HepG2 (cell line): ENCODE measurements at regions not wholly inside any gene's neighbourhood (a gene's known extent, or its start where the extent isn't known, plus 50 kb on each side); places are given as distances from the start of the nearest gene placed in this dataset.

Source experiments
- ATAC-seq: fragments of 200-7000 bp; cut with Tn5 transposase; 3 replicates; pipeline ENCODE4 v1.9.1; 2020; ENCODE audit warnings: mild to moderate bottlenecking, moderate library complexity
- BruUV-seq: library from RNA; stranded (reverse); fragments of 400-500 nt; replicated peaks from 2 replicates; lab custom pipeline; 2021; lab: Mats Ljungman, UMichigan
- CTCF ChIA-PET: fragments of 300-600 bp; formaldehyde crosslinking; extraction: SDS; loops from one replicate; lab custom pipeline; 2021; ENCODE audit warnings: low total read pairs, inconsistent platforms, low intra/inter-chr PET ratio; lab: Yijun Ruan, JAX
- POLR2A ChIA-PET: fragments of 350-600 bp; sonication (Branson Sonifier 250); formaldehyde crosslinking; loops from one replicate; lab custom pipeline; 2020; ENCODE audit warnings: antibody characterized with exemption, inconsistent platforms; lab: Yijun Ruan, JAX
- DNase-seq: peaks from one replicate; pipeline ENCODE4 v3.0.0-alpha.2; 2015; ENCODE audit warnings: low spot score
- FAIRE-seq: peaks from 3 replicates; lab custom pipeline; 2011; peaks lifted over from hg19 to GRCh38; lab: Jason Lieb, UNC
- H2AFZ ChIP-seq: one replicate; pipeline ENCODE4 v1.6.1; 2011; ENCODE audit warnings: low read length, inconsistent platforms
- H3K27ac ChIP-seq: fragments of 300-600 bp; 3 replicates; pipeline ENCODE4 v1.8.0; 2011; ENCODE audit warnings: mixed run types, mild to moderate bottlenecking, mixed read lengths, low read length, inconsistent platforms; ENCODE audit not compliant: insufficient read depth; ENCODE audit errors: extremely low read length
- H3K27me3 ChIP-seq, 2 experiments: fragments of 200-600 bp in 1 of 2; 2 replicates in 1 of 2; 3 replicates in 1 of 2; pipeline versions ENCODE4 v1.6.0 to v1.8.0; 2011; ENCODE audit warnings: low read length in 2 of 2, mild to moderate bottlenecking in 2 of 2, moderate library complexity in 2 of 2, inconsistent platforms in 1 of 2; ENCODE audit not compliant: insufficient read depth in 2 of 2, control insufficient read depth in 1 of 2
- H3K36me3 ChIP-seq, 2 experiments: fragments of 200-600 bp in 1 of 2; replicated peaks in 1 of 2; 2 replicates in 1 of 2; 3 replicates in 1 of 2; pipeline versions ENCODE4 v1.5.1 to v1.8.0; 2011; ENCODE audit warnings: low read length in 2 of 2, inconsistent platforms in 1 of 2; ENCODE audit not compliant: insufficient read depth in 2 of 2, control insufficient read depth in 1 of 2
- H3K4me1 ChIP-seq: 2 replicates; pipeline ENCODE4 v1.5.1; 2012; ENCODE audit warnings: low read length, inconsistent platforms; ENCODE audit not compliant: insufficient read depth
- H3K4me2 ChIP-seq: 2 replicates; pipeline ENCODE4 v1.6.0; 2011; ENCODE audit warnings: low read depth, low read length, inconsistent platforms
- H3K4me3 ChIP-seq, 3 experiments: fragments of 200-600 bp in 1 of 3; sonication (generic), shearing (Covaris generic) in 1 of 3; replicated peaks in 1 of 3; 2 replicates each; pipeline ENCODE4 v1.5.1; 2011 to 2016; ENCODE audit warnings: low read length in 3 of 3, inconsistent platforms in 2 of 3, low read depth in 2 of 3, mild to moderate bottlenecking in 2 of 3, control low read depth in 1 of 3, mixed read lengths in 1 of 3; ENCODE audit not compliant: insufficient read depth in 1 of 3
- H3K79me2 ChIP-seq: one replicate; pipeline ENCODE4 v1.6.1; 2011; ENCODE audit warnings: low read length, inconsistent platforms; ENCODE audit not compliant: insufficient read depth
- H3K9ac ChIP-seq: 2 replicates; pipeline ENCODE4 v1.6.0; 2011; ENCODE audit warnings: mild to moderate bottlenecking, low read depth, low read length, inconsistent platforms; ENCODE audit not compliant: insufficient read depth
- H3K9me3 ChIP-seq: 2 replicates; pipeline ENCODE4 v1.5.1; 2012; ENCODE audit warnings: mild to moderate bottlenecking, low read length
- H4K20me1 ChIP-seq: 2 replicates; pipeline ENCODE4 v1.6.0; 2011; ENCODE audit warnings: inconsistent platforms, mild to moderate bottlenecking, low read length, moderate library complexity; ENCODE audit not compliant: insufficient read depth
- FOXC1 ChIP-seq: sonication (generic); formaldehyde crosslinking; IDR thresholded peaks from 2 replicates; pipeline ENCODE4 v1.8.0; 2022; ENCODE audit warnings: mild to moderate bottlenecking, missing genetic modification reagents, borderline replicate concordance
- GLMP ChIP-seq: sonication (generic); formaldehyde crosslinking; IDR thresholded peaks from 2 replicates; pipeline ENCODE4 v1.9.0; 2021; ENCODE audit warnings: missing genetic modification reagents, mild to moderate bottlenecking, borderline replicate concordance
- NR2C2 ChIP-seq: sonication (generic); formaldehyde crosslinking; IDR thresholded peaks from 2 replicates; pipeline ENCODE4 v1.4.0; 2020; ENCODE audit warnings: missing genetic modification reagents, mild to moderate bottlenecking, moderate library complexity, borderline replicate concordance
- PAXIP1 ChIP-seq: sonication (generic); formaldehyde crosslinking; conservative IDR thresholded peaks from 2 replicates; pipeline ENCODE4 v1.4.0; 2020; ENCODE audit warnings: mild to moderate bottlenecking, missing genetic modification reagents, moderate library complexity
- WIZ ChIP-seq: sonication (generic); formaldehyde crosslinking; IDR thresholded peaks from 2 replicates; pipeline ENCODE4 v1.5.1; 2020; ENCODE audit warnings: mild to moderate bottlenecking, missing genetic modification reagents
- ZNF317 ChIP-seq: sonication (generic); formaldehyde crosslinking; IDR thresholded peaks from 2 replicates; pipeline ENCODE4 v1.5.0; 2020; ENCODE audit warnings: mild to moderate bottlenecking, missing genetic modification reagents
- ZNF670 ChIP-seq: sonication (generic); formaldehyde crosslinking; IDR thresholded peaks from 2 replicates; pipeline ENCODE4 v1.8.0; 2022; ENCODE audit warnings: mild to moderate bottlenecking, missing genetic modification reagents, borderline replicate concordance
- in situ Hi-C: cut with HindIII; loops from 2 replicates; pipeline ENCODE4 v1.10.0; 2017; ENCODE audit warnings: low pct_unique_long_range_greater_than_20kb; ENCODE audit not compliant: extremely low pct_ligation_motif_present
- intact Hi-C: fragments of 100-400 bp; cut with micrococcal nuclease; formaldehyde crosslinking; loops from one replicate; pipeline ENCODE4 v1.10.0; 2022; ENCODE audit not compliant: unreplicated experiment
- TF ChIP-seq, protein P1 (sequence below): sonication (generic); formaldehyde crosslinking; IDR thresholded peaks from 2 replicates; pipeline ENCODE4 v1.9.0; 2021; ENCODE audit warnings: missing genetic modification reagents, mild to moderate bottlenecking, borderline replicate concordance
- TF ChIP-seq, protein P2 (sequence below): IDR thresholded peaks from 2 replicates; pipeline ENCODE4 v1.6.1; 2016; ENCODE audit warnings: missing compliant biosample characterization, missing genetic modification reagents, borderline replicate concordance

DNA sequence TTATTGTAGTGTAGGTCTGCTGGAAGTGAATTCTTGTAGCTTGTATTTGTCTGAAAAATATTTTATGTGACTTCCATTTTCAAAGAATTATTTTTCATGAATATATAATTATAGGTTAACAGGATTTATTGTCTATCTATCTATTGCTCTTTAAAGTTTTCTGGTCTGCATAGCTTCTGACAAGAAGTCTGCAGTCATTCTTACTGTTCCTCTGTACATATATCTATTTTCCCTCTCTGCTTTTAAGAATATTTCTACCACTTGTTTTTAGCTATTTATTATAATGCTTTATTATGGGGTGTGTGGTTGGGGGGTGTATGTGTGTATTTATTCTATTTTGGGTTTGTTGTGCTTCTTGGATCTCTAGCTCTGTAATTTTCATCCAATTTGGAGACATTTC lies 77.4 kb downstream of the ETS2 start:
- CTCF ChIA-PET, result no interaction called here
- FAIRE-seq (no peak), DNase-seq (no peak), ATAC-seq (no peak)
- Histone ChIP-seq H2AFZ (no peak overlapping the region), H3K4me2 (no peak overlapping the region), H3K36me3 (no peaks in the 10 kb centered on the region), H3K4me3 (no peak overlapping the region), H3K27ac (no peak overlapping the region), H3K9me3 (peaks cover 45% of the 10 kb centered on the region), H4K20me1 (no peaks in the 10 kb centered on the region), H3K79me2 (no peaks in the 10 kb centered on the region), H3K27me3 (no peaks in the 10 kb centered on the region), H3K9ac (no peak overlapping the region), H3K4me1 (no peaks in the 10 kb centered on the region)
- in situ Hi-C loops, result no loop called here
- BruUV-seq, result no TSS peak
- TF ChIP-seq ZNF317, result peak; percentile 96
- TF ChIP-seq GLMP (CRISPR knock-in tag), result no peak
- POLR2A ChIA-PET, result no interaction called here
- intact Hi-C loops, result no loop called here

GRCh38 chr21:38881131-38881530 lies 75.4 kb downstream of the ETS2 start:
- Histone ChIP-seq H3K9ac (no peak overlapping the region), H3K4me1 (peaks cover 8% of the 10 kb centered on the region), H3K9me3 (peaks cover 27% of the 10 kb centered on the region), H3K79me2 (no peaks in the 10 kb centered on the region), H4K20me1 (no peaks in the 10 kb centered on the region), H3K27ac (no peak overlapping the region), H2AFZ (no peak overlapping the region), H3K4me3 (no peak overlapping the region), H3K27me3 (no peaks in the 10 kb centered on the region), H3K36me3 (no peaks in the 10 kb centered on the region), H3K4me2 (no peak overlapping the region)
- ChIA-PET CTCF (no interaction called here), POLR2A (no interaction called here)
- DNase-seq, result no peak
- ATAC-seq, result no peak
- no peak for FAIRE-seq
- no TSS peak for BruUV-seq
- in situ Hi-C loops (no loop called here), intact Hi-C loops (no loop called here)
- TF ChIP-seq FOXC1 (CRISPR knock-in tag), result no peak
- TF ChIP-seq, protein P1, sequence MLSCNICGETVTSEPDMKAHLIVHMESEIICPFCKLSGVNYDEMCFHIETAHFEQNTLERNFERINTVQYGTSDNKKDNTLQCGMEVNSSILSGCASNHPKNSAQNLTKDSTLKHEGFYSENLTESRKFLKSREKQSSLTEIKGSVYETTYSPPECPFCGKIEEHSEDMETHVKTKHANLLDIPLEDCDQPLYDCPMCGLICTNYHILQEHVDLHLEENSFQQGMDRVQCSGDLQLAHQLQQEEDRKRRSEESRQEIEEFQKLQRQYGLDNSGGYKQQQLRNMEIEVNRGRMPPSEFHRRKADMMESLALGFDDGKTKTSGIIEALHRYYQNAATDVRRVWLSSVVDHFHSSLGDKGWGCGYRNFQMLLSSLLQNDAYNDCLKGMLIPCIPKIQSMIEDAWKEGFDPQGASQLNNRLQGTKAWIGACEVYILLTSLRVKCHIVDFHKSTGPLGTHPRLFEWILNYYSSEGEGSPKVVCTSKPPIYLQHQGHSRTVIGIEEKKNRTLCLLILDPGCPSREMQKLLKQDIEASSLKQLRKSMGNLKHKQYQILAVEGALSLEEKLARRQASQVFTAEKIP, result no peak
- TF ChIP-seq NR2C2 (CRISPR knock-in tag), result no peak
- TF ChIP-seq, protein P2, sequence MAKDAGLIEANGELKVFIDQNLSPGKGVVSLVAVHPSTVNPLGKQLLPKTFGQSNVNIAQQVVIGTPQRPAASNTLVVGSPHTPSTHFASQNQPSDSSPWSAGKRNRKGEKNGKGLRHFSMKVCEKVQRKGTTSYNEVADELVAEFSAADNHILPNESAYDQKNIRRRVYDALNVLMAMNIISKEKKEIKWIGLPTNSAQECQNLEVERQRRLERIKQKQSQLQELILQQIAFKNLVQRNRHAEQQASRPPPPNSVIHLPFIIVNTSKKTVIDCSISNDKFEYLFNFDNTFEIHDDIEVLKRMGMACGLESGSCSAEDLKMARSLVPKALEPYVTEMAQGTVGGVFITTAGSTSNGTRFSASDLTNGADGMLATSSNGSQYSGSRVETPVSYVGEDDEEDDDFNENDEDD (CRISPR knock-in tag), result no peak
- no peak for TF ChIP-seq WIZ (CRISPR knock-in tag)
- no peak for TF ChIP-seq ZNF670
- no peak for TF ChIP-seq PAXIP1 (CRISPR knock-in tag)
